Epidermal melanocyte (primary cell): ENCODE measurements at regions not wholly inside any gene's neighbourhood (a gene's known extent, or its start where the extent isn't known, plus 50 kb on each side); places are given as distances from the start of the nearest gene placed in this dataset.

ENCODE experiments used
- DNase-seq: peaks from one replicate; pipeline ENCODE4 v3.0.0; 2011; ENCODE audit warnings: low spot score; ENCODE audit not compliant: insufficient read length

GRCh38 chr13:29958476-29958875 lies 108.1 kb upstream of the UBL3 start:
- no peak for DNase-seq

DNA sequence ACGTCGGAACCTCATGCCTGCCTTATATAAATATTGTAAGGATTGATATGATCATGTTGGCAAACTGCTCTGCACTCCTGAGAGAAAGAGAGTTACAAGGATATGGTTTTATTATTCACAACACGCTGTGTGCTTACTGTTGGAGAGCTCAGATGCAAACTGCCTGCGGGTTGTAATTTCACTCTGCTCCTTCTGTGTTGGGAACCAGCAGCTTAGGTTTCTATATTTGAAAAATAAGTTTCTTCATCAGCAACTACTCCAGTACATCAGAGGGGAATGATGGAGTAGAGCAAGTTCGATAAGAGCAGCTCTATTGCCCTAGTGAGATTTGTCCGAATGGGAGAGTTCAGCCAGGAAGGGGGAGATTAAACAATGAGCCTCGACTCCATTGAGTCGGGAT lies 106.9 kb upstream of the UBL3 start:
- DNase-seq, result no peak

DNA sequence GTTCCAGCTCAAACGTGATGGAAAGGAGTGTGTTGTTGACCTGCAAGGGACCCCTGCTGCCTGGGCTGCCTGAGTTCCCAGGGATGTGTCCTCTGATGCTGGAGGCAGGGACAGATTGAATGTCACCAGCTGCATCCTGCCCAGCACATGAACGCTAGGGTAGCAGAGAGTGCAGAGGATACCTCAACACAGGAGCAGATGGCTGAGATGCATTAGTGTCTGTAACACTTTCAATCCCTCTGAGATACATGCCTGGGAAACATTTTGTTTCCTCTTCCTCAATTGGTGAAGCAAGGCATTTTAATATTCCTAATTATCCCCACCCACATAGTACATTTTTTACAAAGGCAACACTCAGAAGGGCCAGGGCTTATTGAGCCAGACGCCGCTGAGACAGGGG lies 106.4 kb upstream of the UBL3 start:
- DNase-seq, result no peak

GRCh38 chr13:29955137-29955650 lies 104.8 kb upstream of the UBL3 start:
- DNase-seq, result no peak

GRCh38 chr13:29954082-29955028 lies 103.9 kb upstream of the UBL3 start:
- DNase-seq, result no peak

DNA sequence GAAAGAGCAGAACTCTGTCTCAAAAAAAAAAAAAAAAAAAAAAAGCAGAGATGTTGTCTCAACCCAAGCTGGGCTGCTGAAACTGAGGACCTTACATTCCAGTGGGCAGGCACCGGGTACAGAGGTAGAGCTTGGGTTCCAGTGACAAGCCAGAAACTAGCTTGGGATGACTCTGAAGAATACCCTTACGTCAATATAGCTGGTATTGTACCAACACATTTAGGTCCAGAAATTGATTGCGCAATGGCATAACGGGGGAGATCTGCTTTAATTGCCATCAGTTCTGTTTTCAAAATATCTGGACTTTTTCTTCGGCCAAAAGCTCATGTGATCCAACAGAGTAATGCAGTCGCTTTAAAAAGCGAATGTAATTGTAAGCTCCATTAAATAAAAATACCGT lies 103.1 kb upstream of the UBL3 start:
- DNase-seq, result no peak

DNA sequence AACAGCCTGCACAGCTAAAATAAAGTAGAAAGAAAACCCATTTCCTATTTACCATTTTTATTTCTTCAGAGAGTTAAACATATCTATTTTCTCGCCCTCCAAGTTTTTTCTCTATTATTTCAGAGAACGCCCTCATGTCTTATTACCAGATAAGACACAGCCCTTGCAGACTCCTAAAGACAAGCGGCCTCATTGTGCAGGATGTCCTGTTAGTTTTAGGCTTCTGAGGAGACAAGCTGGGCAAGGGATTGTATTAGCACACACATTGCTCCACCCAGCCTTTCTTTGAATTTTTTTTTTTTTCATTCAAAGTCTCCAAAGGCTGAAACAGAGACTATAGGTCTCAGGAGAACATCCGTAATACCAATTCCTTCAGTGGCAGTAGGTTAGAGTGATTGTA lies 101.8 kb upstream of the UBL3 start:
- DNase-seq, result no peak

DNA sequence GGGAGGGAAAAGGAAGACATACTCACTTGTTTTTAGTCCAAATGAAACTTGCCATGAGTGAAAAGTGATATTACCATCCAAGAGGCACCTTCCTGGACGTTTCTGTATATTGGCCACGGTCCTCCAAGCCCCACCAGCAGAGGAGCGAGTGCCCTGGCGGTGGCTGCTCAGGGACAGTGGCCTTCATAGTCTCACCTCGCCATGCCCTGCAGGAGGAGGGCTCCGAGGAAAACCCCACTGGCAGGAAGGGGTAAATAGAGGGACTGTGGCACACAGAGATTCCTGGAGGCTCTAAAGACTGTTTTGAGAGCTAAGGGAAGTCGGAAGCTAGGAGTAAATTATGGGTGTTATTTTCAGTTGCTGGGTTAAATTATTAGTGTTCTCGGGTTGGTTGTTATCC lies 98.4 kb upstream of the UBL3 start:
- no peak for DNase-seq

GRCh38 chr13:29948244-29948643 lies 97.8 kb upstream of the UBL3 start:
- no peak for DNase-seq

DNA sequence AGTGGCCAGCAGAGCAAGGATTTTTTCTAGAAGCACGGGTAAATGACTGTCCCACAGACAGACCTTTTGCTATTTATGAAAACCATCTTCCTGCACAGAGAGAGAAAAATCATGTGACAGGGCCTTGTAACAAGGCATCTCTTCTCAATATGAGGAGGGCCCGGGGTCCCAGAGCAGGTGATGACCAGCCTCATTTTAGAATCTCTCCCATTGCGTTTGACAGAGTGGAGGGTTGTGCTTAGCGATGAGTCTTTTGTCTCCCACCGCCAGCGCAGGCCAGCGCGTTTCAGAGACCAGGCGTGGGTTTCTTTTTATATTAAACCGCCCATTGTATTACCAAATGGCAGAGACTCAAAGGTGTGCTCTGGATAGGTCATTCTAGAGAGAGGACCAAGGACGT lies 97.4 kb upstream of the UBL3 start:
- DNase-seq, result no peak

DNA sequence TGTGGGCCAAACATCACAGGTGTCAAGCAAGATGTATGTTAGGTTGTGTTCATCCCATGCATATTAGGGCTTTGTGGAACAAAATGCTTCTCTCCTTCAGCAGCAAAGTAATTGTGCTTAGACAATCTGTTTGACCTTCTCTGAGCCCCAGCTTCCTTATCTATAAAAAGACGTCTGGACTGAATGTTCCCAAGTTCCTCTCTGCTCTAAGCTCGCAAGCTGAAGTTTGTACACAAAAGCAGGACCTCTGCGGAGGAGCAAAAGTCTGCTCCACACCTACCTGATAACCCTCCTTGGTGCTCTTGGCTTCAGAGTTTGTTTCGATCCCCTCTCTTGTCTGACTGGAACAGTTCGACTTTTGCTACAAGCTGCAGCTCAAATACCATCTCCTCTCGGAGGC lies 95.7 kb upstream of the UBL3 start:
- DNase-seq, result no peak

DNA sequence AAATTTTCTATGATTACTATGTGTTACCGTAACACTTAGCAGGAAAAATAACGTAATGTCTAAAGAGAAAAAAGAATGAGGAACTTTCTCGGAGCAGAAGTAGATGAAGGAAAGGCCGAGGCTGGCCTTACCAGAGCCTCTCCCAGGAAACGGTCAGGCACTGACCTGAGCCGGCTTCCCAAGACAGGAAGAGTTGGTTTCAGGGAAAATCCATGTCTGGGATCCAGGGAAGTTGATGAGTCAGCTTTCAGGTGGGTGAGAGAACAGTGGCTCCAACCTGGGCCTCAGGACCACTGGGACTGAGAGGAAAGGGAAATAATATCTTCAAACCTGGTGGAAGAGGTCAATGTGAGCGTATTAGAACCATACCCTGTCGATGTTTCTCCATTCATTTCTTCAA lies 93.3 kb upstream of the UBL3 start:
- no peak for DNase-seq

DNA sequence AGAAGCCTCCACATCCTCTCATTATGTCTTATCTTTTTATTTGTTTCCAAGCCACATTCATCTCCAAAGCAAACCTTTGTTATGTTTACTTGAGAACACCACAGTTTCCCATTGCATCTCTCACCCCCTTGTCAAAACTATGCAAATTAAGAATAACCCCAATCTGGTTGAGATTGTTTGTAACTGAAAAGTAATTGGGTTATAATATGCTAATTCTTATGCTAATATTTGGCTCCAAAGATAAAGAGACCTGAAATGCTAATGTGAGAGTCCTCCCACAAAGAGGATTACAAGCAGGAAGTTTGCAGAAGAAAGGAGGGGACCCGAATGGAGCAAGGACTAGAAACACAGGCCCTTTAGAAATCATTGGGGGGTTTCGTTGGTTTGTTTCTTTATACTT lies 92.9 kb upstream of the UBL3 start:
- DNase-seq, result no peak

DNA sequence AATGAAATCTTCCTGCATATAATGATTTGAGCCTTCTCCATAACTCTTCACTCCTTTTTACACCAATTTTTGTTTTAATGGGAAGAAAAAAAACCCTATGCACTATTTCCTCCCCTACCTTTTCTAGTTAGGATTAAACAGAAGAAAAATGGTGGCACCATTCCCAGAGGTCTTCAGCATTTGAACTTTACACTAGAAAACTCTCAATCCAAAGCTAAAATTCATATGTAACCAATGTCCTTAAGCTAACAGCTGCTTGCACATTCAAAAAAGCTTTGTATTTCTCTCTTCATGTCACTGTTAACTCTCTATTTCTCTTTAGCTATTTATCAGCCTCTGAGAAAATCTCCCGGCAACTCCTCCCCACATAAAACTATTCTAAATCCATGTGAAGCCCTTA lies 90.3 kb upstream of the UBL3 start:
- DNase-seq, result no peak

DNA sequence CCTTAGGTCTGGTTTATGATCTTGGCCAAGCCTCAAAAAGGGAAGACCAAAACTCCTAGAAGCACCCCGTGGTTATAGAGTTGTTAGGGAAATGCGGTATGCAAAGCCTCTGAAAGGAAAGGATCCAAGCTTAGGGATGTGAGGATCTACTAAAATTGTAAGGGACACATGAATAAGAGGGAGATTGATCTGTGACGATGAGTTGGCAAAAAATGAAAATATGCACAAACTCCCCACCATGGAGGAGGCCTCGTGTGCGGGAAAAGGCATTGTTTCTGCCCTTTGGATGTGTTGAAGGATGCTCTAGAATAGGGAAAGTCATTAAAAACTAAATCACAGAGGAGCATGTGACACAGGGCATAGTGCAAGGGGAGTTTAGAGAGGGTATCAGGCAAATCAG lies 88.7 kb upstream of the UBL3 start:
- DNase-seq, result no peak

- DNase-seq, result no peak
These were observed 87.4 kb upstream of the UBL3 start for GRCh38 chr13:29937841-29938240.

DNA sequence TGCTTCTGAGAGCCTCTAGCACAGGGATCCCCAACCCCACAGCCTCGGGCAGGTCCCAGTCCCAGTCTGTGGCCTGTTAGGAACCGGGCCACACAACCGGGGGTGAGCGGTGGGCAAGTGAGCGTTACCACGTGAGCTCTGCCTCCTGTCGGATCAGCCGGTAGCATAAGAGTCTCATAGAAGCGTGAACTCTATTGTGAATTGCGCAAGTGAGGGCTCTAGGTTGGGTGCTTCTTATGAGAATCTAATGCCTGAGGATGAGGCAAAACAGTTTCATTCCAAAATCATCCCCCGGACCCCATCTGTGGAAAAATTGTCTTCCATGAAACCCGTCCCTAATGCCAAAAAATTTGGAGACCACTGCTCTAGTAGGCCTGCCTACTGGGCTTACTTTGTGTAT lies 87.0 kb upstream of the UBL3 start:
- DNase-seq, result no peak

DNA sequence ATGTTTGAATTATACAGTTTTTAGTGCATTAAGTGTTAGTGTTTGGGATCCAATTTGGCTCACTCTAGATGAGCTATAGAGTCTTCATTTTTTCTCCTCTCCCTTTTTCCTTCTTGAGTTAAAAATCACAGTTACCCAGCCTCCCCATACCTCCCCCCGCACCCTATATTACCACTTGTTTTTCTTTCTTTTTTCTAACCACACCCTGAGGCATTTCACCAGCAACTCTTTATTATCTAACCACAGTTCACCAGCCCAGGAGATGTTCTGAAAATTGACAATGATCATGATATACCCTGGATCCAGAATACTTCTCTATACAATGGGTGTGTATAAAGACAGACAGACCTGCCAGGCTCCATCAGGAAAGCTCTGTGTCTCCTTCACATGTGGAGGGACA lies 86.5 kb upstream of the UBL3 start:
- no peak for DNase-seq

DNA sequence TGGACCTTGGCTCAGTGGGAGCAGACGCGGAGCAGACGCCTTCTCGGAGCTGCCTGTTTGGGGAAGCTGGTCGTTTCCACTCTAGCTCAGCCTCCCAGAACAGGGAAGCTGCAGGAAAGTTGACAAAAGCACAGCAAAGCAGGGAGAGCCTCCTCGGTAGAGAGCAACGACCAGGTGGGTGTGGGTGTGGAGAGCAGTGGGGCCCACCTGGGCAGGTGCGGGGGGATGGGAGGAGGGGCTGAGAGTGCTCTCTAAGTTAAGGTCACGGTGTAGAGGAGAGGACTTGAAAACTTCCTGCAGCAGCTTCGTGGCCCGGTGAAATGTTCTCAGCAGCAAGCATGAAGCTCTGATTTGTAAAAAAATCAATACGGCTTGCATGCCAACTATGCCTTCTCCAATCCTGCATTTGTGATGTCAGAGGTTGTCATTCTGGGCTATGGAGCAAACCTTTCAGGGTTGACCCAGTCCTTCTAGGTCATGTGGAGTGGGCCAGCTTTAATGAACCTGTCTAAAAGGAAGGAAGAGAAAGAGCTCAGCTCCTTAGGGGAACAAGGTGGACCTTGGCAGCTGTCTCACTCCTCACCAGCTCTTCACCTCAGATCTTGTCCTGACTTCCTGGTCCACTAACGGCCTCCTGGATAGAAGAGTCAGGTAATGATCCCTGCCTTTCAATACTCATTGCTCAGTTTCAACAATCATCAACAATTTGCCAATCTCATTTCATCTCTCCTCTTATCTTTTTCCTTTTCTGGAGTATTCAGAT lies 85.8 kb upstream of the UBL3 start:
- DNase-seq, result no peak

DNA sequence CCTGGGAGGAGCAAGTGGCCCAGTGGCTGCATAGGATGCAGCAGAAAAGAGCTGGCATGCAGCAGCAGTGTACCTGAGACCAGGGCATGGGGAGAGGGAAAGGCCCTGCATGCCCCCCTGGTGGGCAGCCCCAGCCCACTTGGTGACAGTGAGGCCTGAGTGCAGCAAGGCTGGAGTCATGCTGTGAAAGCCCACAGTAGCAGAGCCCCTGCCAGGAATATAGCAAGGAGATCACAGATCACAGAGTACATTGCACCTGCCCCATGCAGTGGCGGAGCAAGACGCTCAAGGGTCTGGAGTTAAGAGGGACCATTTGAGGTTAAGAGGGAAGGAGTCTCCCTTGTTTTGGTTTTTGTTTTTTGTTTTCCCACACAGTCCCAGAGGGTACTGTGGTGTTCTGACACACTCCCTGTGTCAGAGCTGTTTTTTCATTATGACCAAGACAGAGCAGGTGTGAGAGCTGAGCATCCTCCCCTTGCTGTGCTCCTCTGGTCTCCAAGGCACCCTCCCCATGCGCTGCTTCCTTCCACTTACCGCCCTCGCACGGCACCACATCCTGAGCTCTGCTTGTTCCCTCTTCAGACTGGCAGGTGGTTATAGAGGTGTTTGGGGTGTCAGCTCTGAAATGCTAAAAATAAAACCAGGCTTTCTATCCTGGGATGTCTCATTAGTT lies 85.0 kb upstream of the UBL3 start:
- DNase-seq, result no peak

DNA sequence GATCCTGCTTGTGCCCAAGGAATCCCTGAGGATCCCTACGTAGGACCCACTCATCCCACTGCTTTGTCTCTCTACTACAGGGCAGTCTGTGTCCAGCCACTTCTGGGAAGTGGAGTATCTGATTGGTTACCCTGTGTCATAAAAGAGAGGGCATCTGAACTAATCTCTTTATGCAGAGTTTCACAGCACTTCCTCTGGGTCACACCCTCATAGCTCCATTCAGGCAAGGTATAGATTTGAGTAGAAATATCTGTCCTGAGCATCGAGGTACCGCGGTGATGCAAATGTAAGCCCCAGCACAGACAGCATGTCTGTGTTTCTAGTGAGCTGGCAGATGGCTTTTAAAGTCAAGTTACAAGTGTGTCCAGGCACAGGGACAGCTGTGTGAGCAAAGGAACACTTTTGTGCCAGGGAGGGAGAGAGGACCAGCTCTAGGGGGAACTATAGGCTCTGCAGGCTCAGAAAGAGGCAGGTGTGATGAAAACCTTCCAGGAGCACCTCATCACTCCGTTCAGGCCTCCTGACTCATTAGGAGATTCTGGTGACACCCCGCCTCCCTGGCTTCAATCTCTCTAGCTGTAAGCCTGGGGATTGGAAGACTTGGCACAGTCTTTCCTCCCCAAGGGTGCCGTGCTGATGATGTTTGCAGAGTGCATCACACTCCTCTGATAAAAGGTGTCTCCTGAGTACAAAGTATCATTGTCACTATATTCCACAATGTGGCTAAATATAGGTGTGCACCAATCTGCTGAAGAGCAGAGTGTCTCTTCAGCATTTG lies 84.3 kb upstream of the UBL3 start:
- DNase-seq, result no peak
